ENCODE measurements at regions not wholly inside any gene's neighbourhood (a gene's known extent, or its start where the extent isn't known, plus 50 kb on each side); places are given as distances from the start of the nearest gene placed in this dataset.

DNA sequence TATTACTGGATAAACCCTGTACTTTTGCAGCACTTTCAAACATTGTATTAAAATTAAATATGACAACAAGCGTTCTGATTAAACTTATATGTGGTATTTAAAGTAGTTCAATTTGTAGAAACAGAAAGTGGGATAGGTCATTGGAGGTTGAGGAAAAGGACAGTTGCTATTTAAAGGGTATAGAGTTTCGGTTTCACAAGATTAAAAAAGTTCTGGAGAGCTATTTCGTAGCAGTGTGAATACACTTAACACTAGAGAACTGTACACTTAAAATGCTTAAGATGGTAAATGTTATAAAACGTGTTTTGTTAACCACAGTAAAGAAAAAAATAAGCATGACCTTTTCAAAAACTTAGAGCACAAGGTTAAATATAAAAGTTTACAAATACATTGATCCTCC, 382.1 kb downstream of the BRINP1 start:
- no peak overlapping the region for H3T11ph ChIP-seq (ENCODE audit: low read length)
- no peak overlapping the region for H2BK15ac ChIP-seq (ENCODE audit: low read depth, low read length)
- no peaks in the 10 kb centered on the region for H3K79me1 ChIP-seq (ENCODE audit: insufficient read depth, low read depth, low read length, poor library complexity, severe bottlenecking)
- Mint-ChIP-seq H3K27ac (no peak overlapping the region), H3K9me3 (no peaks in the 10 kb centered on the region), H3K27me3 (ENCODE audit: low read depth) (no peaks in the 10 kb centered on the region; the same call in 1 of the 2 replicates), H3K4me1 (peaks cover 8% of the 10 kb centered on the region in 2 experiments; a peak in 3 of 4 replicates), H3K36me3 (ENCODE audit: insufficient read depth in 1 of 3, low read depth in 3 of 3) (no peaks in the 10 kb centered on the region), H3K4me3 (no peak overlapping the region)
- no peak overlapping the region for H2BK20ac ChIP-seq (ENCODE audit: low read depth, low read length, poor library complexity, severe bottlenecking)
- H3K23me2 ChIP-seq (ENCODE audit: insufficient read length, low read depth, low read length, poor library complexity, severe bottlenecking): no peaks in the 10 kb centered on the region
- H2BK120ac ChIP-seq (ENCODE audit: low read depth, low read length, poor library complexity, severe bottlenecking): no peak overlapping the region
- DNase-seq: no peak
- no peak overlapping the region for H3K23ac ChIP-seq (ENCODE audit: insufficient read length, low read depth, low read length)
- no peaks in the 10 kb centered on the region for H3K27me3 ChIP-seq (ENCODE audit: insufficient read depth, low read length)
- TF ChIP-seq, protein P1, sequence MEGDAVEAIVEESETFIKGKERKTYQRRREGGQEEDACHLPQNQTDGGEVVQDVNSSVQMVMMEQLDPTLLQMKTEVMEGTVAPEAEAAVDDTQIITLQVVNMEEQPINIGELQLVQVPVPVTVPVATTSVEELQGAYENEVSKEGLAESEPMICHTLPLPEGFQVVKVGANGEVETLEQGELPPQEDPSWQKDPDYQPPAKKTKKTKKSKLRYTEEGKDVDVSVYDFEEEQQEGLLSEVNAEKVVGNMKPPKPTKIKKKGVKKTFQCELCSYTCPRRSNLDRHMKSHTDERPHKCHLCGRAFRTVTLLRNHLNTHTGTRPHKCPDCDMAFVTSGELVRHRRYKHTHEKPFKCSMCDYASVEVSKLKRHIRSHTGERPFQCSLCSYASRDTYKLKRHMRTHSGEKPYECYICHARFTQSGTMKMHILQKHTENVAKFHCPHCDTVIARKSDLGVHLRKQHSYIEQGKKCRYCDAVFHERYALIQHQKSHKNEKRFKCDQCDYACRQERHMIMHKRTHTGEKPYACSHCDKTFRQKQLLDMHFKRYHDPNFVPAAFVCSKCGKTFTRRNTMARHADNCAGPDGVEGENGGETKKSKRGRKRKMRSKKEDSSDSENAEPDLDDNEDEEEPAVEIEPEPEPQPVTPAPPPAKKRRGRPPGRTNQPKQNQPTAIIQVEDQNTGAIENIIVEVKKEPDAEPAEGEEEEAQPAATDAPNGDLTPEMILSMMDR (conservative IDR thresholded peaks at IDR 0.05): no peak
- H2AK5ac ChIP-seq (ENCODE audit: insufficient read length, low read length): no peak overlapping the region
- no peak overlapping the region for H2AFZ ChIP-seq (ENCODE audit: low read length)
- no peak overlapping the region for H3K4ac ChIP-seq (ENCODE audit: low read depth, low read length)
- no peaks in the 10 kb centered on the region for H4K20me1 ChIP-seq (ENCODE audit: control insufficient read depth, insufficient read depth, insufficient read length)
- no peak overlapping the region for H2BK5ac ChIP-seq (ENCODE audit: insufficient read length, low read length)
- WGBS (ENCODE audit: extremely low coverage, insufficient read length, low lambda C conversion rate): no CpG with 5 or more reads among the region's 4 CpGs
- H3K9ac ChIP-seq (ENCODE audit: extremely low read depth, insufficient read length, low read length): no peak overlapping the region
- H3K4me1 ChIP-seq (ENCODE audit: insufficient read depth, low read length): no peaks in the 10 kb centered on the region
- H3K27ac ChIP-seq (ENCODE audit: insufficient read length, low read depth, low read length): no peak overlapping the region
- no peak overlapping the region for H3K4me2 ChIP-seq (ENCODE audit: insufficient read depth, insufficient read length, low read length)
- H4K8ac ChIP-seq (replicated peaks; ENCODE audit: insufficient read length, low read depth, low read length): no peak overlapping the region
- no peak overlapping the region for H3K56ac ChIP-seq (ENCODE audit: insufficient read length, low read depth, low read length)
- no peak overlapping the region for H4K5ac ChIP-seq (ENCODE audit: insufficient read length, low read depth, low read length)
- H3K79me2 ChIP-seq (ENCODE audit: insufficient read depth, low read length): no peaks in the 10 kb centered on the region
- H3K18ac ChIP-seq (ENCODE audit: insufficient read length, low read depth, low read length): no peak overlapping the region
- H4K91ac ChIP-seq (ENCODE audit: insufficient read length, low read depth, low read length): no peak overlapping the region
- H2BK12ac ChIP-seq (ENCODE audit: insufficient read length, low read depth, low read length): no peak overlapping the region
- no peaks in the 10 kb centered on the region for H3K9me3 ChIP-seq (ENCODE audit: control insufficient read depth, low read depth, low read length)
- H3K14ac ChIP-seq (ENCODE audit: insufficient read depth, low read length): no peak overlapping the region

Measured in H9 (cell line).